Right renal pelvis (tissue), 4 donors: ENCODE measurements at regions not wholly inside any gene's neighbourhood (a gene's known extent, or its start where the extent isn't known, plus 50 kb on each side); places are given as distances from the start of the nearest gene placed in this dataset.

Experiments used
- DNase-seq, 4 donors: peaks; one replicate each; pipeline ENCODE4 v3.0.0-alpha.2; 2013; ENCODE audit warnings: low read depth in 4 of 4, low spot score in 3 of 4, missing footprints in 1 of 4

DNA sequence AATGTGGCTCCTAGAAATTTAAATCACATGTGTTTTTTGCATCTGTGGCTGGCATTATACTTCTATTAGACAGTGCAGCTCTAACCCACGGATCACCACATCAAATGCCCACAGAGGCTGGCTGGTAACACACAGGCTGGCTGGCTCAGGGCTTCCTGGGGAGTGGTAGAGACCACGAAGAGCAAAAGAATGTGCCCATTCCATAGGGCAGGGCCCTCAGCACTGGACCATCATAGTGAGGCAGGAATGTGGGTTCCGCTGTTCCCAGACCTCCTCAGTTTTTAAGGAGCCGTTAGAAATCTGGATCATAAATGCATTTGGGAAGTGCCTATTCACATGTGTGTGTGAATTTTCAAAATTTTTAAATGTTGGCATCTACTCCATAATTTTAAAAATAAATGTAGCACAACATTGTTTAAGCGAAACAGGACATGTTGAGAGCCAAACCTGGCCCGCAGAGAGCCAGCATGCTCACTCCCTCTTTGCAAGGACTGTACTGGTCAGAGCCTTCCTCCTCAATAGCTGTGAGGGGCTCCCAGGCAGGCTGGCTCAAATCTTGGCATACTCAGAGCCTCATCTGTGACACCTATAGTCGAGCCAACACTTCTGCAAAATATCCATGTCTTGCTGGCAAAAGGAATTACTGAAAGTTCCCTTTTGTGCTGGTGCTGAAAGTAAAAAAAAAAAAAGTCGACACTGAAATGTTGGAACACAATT is 190.5 kb downstream of the FNDC1 start:
- DNase-seq = no peak

DNA sequence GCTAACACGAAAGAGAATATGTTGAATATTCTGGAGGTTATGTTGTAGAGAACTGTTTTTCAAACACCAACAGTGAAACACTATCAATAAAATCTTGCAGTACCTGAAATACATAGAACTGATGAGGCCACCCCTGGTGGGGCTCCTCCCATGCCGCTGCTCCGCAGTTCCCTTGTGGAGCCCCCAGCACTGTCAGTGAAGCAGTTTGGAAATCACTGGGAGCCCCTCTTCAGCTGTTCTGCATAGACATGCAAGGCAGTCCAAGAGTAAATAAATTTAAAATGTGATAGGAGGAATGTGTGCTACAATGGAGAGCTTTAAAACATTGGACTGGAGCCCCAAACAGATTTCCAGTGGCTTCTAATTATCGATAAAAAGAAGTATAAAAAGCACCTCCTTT is 189.4 kb downstream of the FNDC1 start:
- DNase-seq = no peak

GRCh38 chr6:159357211-159357915 is 188.2 kb downstream of the FNDC1 start:
- DNase-seq = no peak

DNA sequence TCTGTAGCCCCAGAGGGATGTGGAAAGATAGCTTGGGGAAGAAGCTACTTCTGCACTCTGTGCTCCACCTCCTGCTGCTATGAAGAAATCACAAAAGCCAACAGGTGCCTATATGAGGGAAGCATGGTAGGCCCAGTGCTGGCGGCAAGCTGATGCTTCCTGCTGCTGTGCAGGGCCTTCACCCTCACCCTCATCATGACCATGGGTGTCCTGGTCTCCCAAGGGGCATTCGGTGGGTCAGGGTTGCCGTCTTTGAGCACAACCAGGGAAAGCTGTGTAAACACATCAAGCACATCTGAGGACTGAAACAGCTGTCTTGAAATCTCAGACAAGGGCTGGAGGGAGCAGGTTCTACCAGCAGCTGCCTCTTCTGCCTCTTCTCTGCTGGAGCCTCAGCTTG is 184.0 kb downstream of the FNDC1 start:
- DNase-seq = no peak

DNA sequence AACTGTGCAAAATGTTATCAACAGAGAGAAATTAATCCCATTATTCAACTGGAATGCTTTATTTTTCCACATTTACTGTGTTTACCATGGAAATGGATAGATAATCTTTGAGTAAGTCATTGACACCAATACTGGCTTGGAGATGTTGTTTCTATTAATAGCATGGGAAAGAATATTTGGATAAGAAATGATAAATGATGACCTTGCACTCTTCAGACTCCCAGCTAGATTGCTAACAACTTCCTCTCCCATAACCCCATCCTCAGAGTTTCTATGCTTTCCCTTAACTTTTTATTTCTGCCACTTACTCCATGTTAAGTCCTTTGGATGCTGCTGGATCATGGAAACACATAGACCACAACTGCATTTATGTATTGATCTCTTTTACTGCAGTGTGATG is 182.5 kb downstream of the FNDC1 start:
- DNase-seq = no peak

DNA sequence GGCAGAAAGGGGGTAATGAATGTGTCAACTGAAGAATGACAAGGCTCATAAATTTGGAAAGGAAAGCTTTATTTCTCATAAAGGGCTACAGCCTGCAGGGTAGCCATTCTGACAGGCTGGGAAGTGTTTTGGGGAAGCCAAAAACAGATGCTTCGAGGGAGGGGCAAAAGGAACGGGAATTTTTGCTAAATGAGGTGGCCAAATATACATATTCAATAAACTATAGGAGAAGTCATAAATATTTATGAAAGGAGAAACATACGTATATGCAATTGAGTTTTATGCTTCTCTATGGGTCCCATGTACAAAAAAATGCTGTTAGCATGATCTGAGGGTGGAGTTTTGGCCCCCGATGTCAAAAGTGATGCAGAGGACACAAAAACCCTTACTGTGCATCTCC is 180.7 kb downstream of the FNDC1 start:
- no peak for DNase-seq

DNA sequence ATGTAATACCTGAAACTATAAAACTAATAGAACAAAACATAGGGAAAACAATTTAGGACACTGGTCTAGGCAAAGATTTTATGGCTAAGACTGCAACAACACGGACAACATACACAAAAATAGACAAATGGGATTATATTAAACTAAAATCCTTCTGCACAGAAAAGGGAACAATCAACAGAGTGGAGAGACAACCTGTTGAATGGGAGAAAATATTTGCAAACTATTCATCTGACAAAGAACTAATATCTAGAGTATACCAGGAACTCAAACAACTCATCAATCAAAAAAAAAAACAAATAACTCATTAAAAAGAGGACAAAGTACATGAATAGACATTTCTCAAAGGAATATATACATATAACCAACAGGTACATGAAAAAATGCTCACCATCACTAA is 174.5 kb downstream of the FNDC1 start:
- DNase-seq = no peak

GRCh38 chr6:159342146-159342545 is 172.9 kb downstream of the FNDC1 start:
- no peak for DNase-seq

- no peak for DNase-seq
Measured at GRCh38 chr6:159334068-159334467, 164.9 kb downstream of the FNDC1 start.

DNA sequence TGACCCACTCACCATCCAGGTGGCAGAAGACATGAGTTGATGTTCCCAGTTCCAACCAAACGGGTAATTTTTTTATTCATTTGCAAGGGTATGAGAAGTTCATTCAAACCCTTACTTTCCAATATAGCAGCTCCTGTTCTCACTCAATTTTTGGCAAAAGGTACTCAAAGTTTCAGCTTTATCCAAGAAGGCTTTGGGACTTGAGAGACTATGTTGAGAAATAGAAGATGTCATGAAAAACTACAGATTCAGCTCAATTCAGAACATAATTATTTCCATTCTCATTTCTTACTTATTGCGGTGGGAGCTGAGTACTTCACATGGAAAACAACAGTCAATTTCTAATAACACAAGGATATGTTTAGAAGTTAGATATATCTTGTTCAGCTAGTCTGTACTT is 162.3 kb downstream of the FNDC1 start:
- DNase-seq = no peak

GRCh38 chr6:159329081-159329480 is 159.9 kb downstream of the FNDC1 start:
- DNase-seq = no peak

DNA sequence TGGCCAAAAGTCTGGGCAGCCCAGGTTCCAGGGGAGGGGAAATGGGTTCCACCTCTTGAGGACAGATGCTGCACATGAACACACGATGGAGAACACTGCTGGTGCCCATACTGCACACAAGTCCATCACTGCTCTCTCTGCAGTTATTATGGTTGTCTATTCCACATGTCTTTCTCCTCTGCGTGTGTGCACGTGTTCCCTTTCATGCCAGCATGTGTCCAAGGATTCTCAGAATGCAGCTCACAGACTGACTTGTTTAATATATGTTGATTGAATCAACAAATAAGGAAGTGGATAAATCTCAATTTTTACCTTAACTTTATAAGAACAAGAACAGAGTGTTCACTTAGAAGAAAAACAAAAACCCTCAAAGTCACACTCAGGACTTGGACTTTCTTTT is 158.9 kb downstream of the FNDC1 start:
- DNase-seq = no peak

GRCh38 chr6:159325476-159325875 is 156.3 kb downstream of the FNDC1 start:
- DNase-seq = no peak

- no peak for DNase-seq
Measured at GRCh38 chr6:159324596-159324995, 155.4 kb downstream of the FNDC1 start.
